HCT116 (cell line): ENCODE measurements at regions not wholly inside any gene's neighbourhood (a gene's known extent, or its start where the extent isn't known, plus 50 kb on each side); places are given as distances from the start of the nearest gene placed in this dataset.

Experiments used
- ATAC-seq: fragments of 200-7000 bp; cut with Tn5 transposase; 2 replicates; pipeline ENCODE4 v1.9.1; 2020; ENCODE audit warnings: mild to moderate bottlenecking, moderate library complexity
- BruUV-seq: library from RNA; stranded (reverse); fragments of 400-500 nt; replicated peaks from 2 replicates; lab custom pipeline; 2021; lab: Mats Ljungman, UMichigan
- CTCF ChIA-PET: fragments of 300-600 bp; sonication (Branson Sonifier 250); formaldehyde crosslinking; loops from one replicate; lab custom pipeline; 2021; ENCODE audit warnings: antibody characterized with exemption; lab: Charles Lee
- POLR2A ChIA-PET: fragments of 300-600, 350-600 bp; sonication (Branson Sonifier 250); formaldehyde crosslinking; loops from one replicate; lab custom pipeline; 2021; ENCODE audit warnings: antibody characterized with exemption; lab: Charles Lee
- RAD21 ChIA-PET, 2 experiments: fragments of 300-600 bp; sonication (Branson Sonifier 250); formaldehyde crosslinking; loops; one replicate each; lab custom pipeline; 2023; ENCODE audit warnings: low total read pairs in 2 of 2; ENCODE audit not compliant: uncharacterized antibody in 2 of 2, unreplicated experiment in 2 of 2, low non-redundant PET in 1 of 2; lab: Charles Lee
- DNase-seq: peaks from one replicate; pipeline ENCODE4 v3.0.0-alpha.2; 2010; ENCODE audit warnings: low read depth, low spot score
- H2AFZ ChIP-seq: fragments of 200-600 bp; shearing (Covaris generic), sonication (generic); 2 replicates; pipeline ENCODE4 v1.6.1; 2017; ENCODE audit warnings: low read depth, mixed run types, mixed read lengths, antibody characterized with exemption, low read length; ENCODE audit not compliant: poor library complexity, severe bottlenecking
- H3K27ac ChIP-seq: 2 replicates; pipeline ENCODE4 v1.5.1; 2012; ENCODE audit warnings: low read depth, low read length
- H3K27me3 ChIP-seq: fragments of 200-600 bp; sonication (generic); 2 replicates; pipeline ENCODE4 v1.6.1; 2016; ENCODE audit warnings: mixed run types, low read length, mixed read lengths; ENCODE audit not compliant: insufficient read depth
- H3K36me3 ChIP-seq, 2 experiments: fragments of 200-500 bp in 1 of 2; fragments of 200-600 bp in 1 of 2; sonication (Bioruptor generic) in 1 of 2; sonication (generic) in 1 of 2; 2 replicates each; pipeline versions ENCODE4 v1.5.1 to v1.6.1; 2014 to 2016; ENCODE audit warnings: low read length in 2 of 2, inconsistent platforms in 1 of 2, mixed read lengths in 1 of 2, mixed run types in 1 of 2; ENCODE audit not compliant: insufficient read depth in 2 of 2, control insufficient read depth in 1 of 2
- H3K4me1 ChIP-seq, 2 experiments: fragments of 200-600 bp in 1 of 2; sonication (generic) in 1 of 2; 2 replicates each; pipeline versions ENCODE4 v1.5.1 to v1.6.1; 2012 to 2017; ENCODE audit warnings: low read length in 2 of 2, inconsistent platforms in 1 of 2, mild to moderate bottlenecking in 1 of 2, mixed read lengths in 1 of 2, mixed run types in 1 of 2, moderate library complexity in 1 of 2; ENCODE audit not compliant: insufficient read depth in 2 of 2, control insufficient read depth in 1 of 2
- H3K4me2 ChIP-seq: fragments of 200-600 bp; sonication (generic); 2 replicates; pipeline ENCODE4 v1.6.1; 2017; ENCODE audit warnings: mixed run types, low read length, mixed read lengths
- H3K4me3 ChIP-seq, 2 experiments: fragments of 200-600 bp in 1 of 2; sonication (generic) in 1 of 2; replicated peaks in 1 of 2; 2 replicates each; pipeline ENCODE4 v1.5.1; 2011 to 2016; ENCODE audit warnings: low read length in 2 of 2, control low read depth in 1 of 2, low read depth in 1 of 2, mild to moderate bottlenecking in 1 of 2, mixed read lengths in 1 of 2, mixed run types in 1 of 2
- H3K79me2 ChIP-seq: fragments of 200-600 bp; sonication (generic); 2 replicates; pipeline ENCODE4 v1.6.1; 2017; ENCODE audit warnings: mild to moderate bottlenecking, mixed run types, low read length, moderate library complexity, mixed read lengths; ENCODE audit not compliant: insufficient read depth
- H3K9ac ChIP-seq: fragments of 200-600 bp; sonication (generic); 2 replicates; pipeline ENCODE4 v1.6.1; 2016; ENCODE audit warnings: low read length, mixed read lengths
- H3K9me2 ChIP-seq: fragments of 200-600 bp; sonication (generic), shearing (Covaris generic); 2 replicates; pipeline ENCODE4 v1.6.1; 2017; ENCODE audit warnings: mixed run types, mild to moderate bottlenecking, moderate library complexity; ENCODE audit not compliant: insufficient read depth
- H3K9me3 ChIP-seq, 2 experiments: fragments of 200-500 bp in 1 of 2; fragments of 200-600 bp in 1 of 2; sonication (Bioruptor generic) in 1 of 2; sonication (generic) in 1 of 2; 2 replicates each; pipeline ENCODE4 v1.6.1; 2014 to 2017; ENCODE audit warnings: low read length in 2 of 2, mixed read lengths in 2 of 2, inconsistent platforms in 1 of 2, low read depth in 1 of 2, mild to moderate bottlenecking in 1 of 2, mixed run types in 1 of 2, moderate library complexity in 1 of 2; ENCODE audit not compliant: control insufficient read depth in 1 of 2, insufficient read depth in 1 of 2
- H4K20me1 ChIP-seq: fragments of 200-600 bp; sonication (generic), shearing (Covaris generic); 2 replicates; pipeline ENCODE4 v1.6.1; 2017; ENCODE audit warnings: mixed run types, mild to moderate bottlenecking, moderate library complexity; ENCODE audit not compliant: insufficient read depth
- ATF3 ChIP-seq: IDR thresholded peaks from 2 replicates; pipeline ENCODE4 v1.6.1; 2012
- CBX3 ChIP-seq: IDR thresholded peaks from 2 replicates; pipeline ENCODE4 v1.6.1; 2012; ENCODE audit warnings: low read depth
- CTCF ChIP-seq, 3 experiments: fragments of 200-600 bp in 1 of 3; sonication (generic) in 1 of 3; IDR thresholded peaks in 2 of 3; conservative IDR thresholded peaks in 1 of 3; 2 replicates each; pipeline ENCODE4 v1.5.1; 2012 to 2017; ENCODE audit warnings: low read depth in 2 of 3, low read length in 2 of 3, antibody characterized with exemption in 1 of 3, borderline replicate concordance in 1 of 3, control low read depth in 1 of 3, mild to moderate bottlenecking in 1 of 3, mixed read lengths in 1 of 3, mixed run types in 1 of 3, moderate library complexity in 1 of 3; ENCODE audit not compliant: insufficient read depth in 1 of 3
- EGR1 ChIP-seq: IDR thresholded peaks from 2 replicates; pipeline ENCODE4 v1.6.1; 2012; ENCODE audit warnings: low read depth
- ELF1 ChIP-seq: IDR thresholded peaks from 2 replicates; pipeline ENCODE4 v1.6.1; 2012; ENCODE audit warnings: low read depth, borderline replicate concordance
- EZH2 ChIP-seq: fragments of 200-600 bp; sonication (generic); IDR thresholded peaks from 2 replicates; pipeline ENCODE4 v1.6.1; 2017; ENCODE audit warnings: antibody characterized with exemption, mixed run types
- FOSL1 ChIP-seq: IDR thresholded peaks from 2 replicates; pipeline ENCODE4 v1.6.1; 2012; ENCODE audit warnings: low read depth
- JUND ChIP-seq: IDR thresholded peaks from 2 replicates; pipeline ENCODE4 v1.6.1; 2012
- MAX ChIP-seq: IDR thresholded peaks from 2 replicates; pipeline ENCODE4 v1.6.1; 2012
- POLR2A ChIP-seq: IDR thresholded peaks from 2 replicates; pipeline ENCODE4 v1.7.0; 2011; ENCODE audit warnings: borderline replicate concordance; ENCODE audit not compliant: insufficient read depth, insufficient read length; ENCODE audit errors: extremely low read depth
- POLR2AphosphoS5 ChIP-seq: IDR thresholded peaks from 2 replicates; pipeline ENCODE4 v1.6.1; 2011; ENCODE audit warnings: mild to moderate bottlenecking, low read depth, low read length, moderate library complexity
- REST ChIP-seq: IDR thresholded peaks from 2 replicates; pipeline ENCODE4 v1.6.1; 2012; ENCODE audit warnings: low read depth
- SIN3A ChIP-seq: IDR thresholded peaks from 2 replicates; pipeline ENCODE4 v1.6.1; 2012; ENCODE audit warnings: low read depth
- SP1 ChIP-seq: IDR thresholded peaks from 2 replicates; pipeline ENCODE4 v1.6.1; 2012; ENCODE audit warnings: low read depth
- SRF ChIP-seq: IDR thresholded peaks from 2 replicates; pipeline ENCODE4 v1.6.1; 2012; ENCODE audit warnings: low read depth
- TCF7L2 ChIP-seq: IDR thresholded peaks from 2 replicates; pipeline ENCODE4 v1.7.0; 2011; ENCODE audit warnings: borderline replicate concordance, inconsistent platforms; ENCODE audit not compliant: insufficient read depth, insufficient read length; ENCODE audit errors: extremely low read depth
- ZNF274 ChIP-seq: fragments of 200-500 bp; sonication (Bioruptor generic); IDR thresholded peaks from 2 replicates; pipeline ENCODE4 v1.6.1; 2014; ENCODE audit warnings: mild to moderate bottlenecking, low read depth, low read length, inconsistent platforms
- intact Hi-C: fragments of 100-400 bp; cut with micrococcal nuclease; formaldehyde crosslinking; loops from 2 replicates; pipeline ENCODE4 v1.10.0; 2022

- Histone ChIP-seq H3K36me3 (no peaks in the 10 kb centered on the region), H3K27ac (no peak overlapping the region), H3K4me2 (no peak overlapping the region), H3K9ac (no peak overlapping the region), H4K20me1 (no peaks in the 10 kb centered on the region), H3K4me1 (no peaks in the 10 kb centered on the region), H3K4me3 (no peak overlapping the region), H3K9me3 (no peaks in the 10 kb centered on the region)
- BruUV-seq, result no TSS peak
- CTCF ChIA-PET, result interaction anchor here (1.4 kb wide), 1 partner anchor 774 kb away, joined by 3 read pairs; no protein-coding TSS in a partner anchor
- RAD21 ChIA-PET, result no interaction called here
- no peak for ATAC-seq
- intact Hi-C loops, result no loop called here
- POLR2A ChIA-PET, result no interaction called here
- no peak for DNase-seq
- no peak for TF ChIP-seq FOSL1
- no peak for TF ChIP-seq CBX3
- no peak for TF ChIP-seq EZH2
- no peak for TF ChIP-seq SIN3A
- no peak for TF ChIP-seq MAX
- no peak for TF ChIP-seq REST
- no peak for TF ChIP-seq ELF1
- no peak for TF ChIP-seq EGR1
- TF ChIP-seq ZNF274, result no peak
- no peak for TF ChIP-seq SRF
- TF ChIP-seq ATF3, result no peak
- TF ChIP-seq POLR2AphosphoS5, result no peak
- no peak for TF ChIP-seq TCF7L2
- TF ChIP-seq POLR2A, result no peak
- no peak for TF ChIP-seq JUND
- no peak for TF ChIP-seq CTCF (IDR thresholded peaks at IDR 0.05 in 2 of 3, conservative IDR thresholded peaks at IDR 0.05 in 1 of 3; ENCODE audit: borderline replicate concordance in 1 of 3, insufficient read depth in 1 of 3, low read depth in 2 of 3, low read length in 2 of 3)
- no peak for TF ChIP-seq SP1
- TF ChIP-seq, all 23 proteins: peak for 0
- Histone ChIP-seq H3K9me2 (no peaks in the 10 kb centered on the region), H3K79me2 (no peaks in the 10 kb centered on the region), H3K27me3 (no peaks in the 10 kb centered on the region), H2AFZ (no peak overlapping the region)
Observed at GRCh38 chr5:147956842-147957223, 50.5 kb upstream of the C5orf46 start.
